GM23338 (cell line): ENCODE measurements at regions not wholly inside any gene's neighbourhood (a gene's known extent, or its start where the extent isn't known, plus 50 kb on each side); places are given as distances from the start of the nearest gene placed in this dataset.

Experiments
- ATAC-seq: fragments of 200-7000 bp; cut with Tn5 transposase; 3 replicates; pipeline ENCODE4 v1.9.1; 2020
- DNase-seq: peaks from one replicate; pipeline ENCODE4 v3.0.0-alpha.2; 2015; ENCODE audit warnings: low spot score
- H2AFZ ChIP-seq: fragments of 200-600 bp; sonication (generic); 2 replicates; pipeline ENCODE4 v1.8.0; 2016; ENCODE audit warnings: antibody characterized with exemption, mild to moderate bottlenecking, moderate library complexity
- H3F3A ChIP-seq: fragments of 200-600 bp; sonication (generic); replicated peaks from 2 replicates; pipeline ENCODE4 v1.8.0; 2017; ENCODE audit warnings: antibody characterized with exemption, mixed run types, low read depth
- H3K27ac ChIP-seq: fragments of 200-600 bp; sonication (generic); 2 replicates; pipeline ENCODE4 v1.6.1; 2016; ENCODE audit warnings: low read depth
- H3K27me3 ChIP-seq: fragments of 200-600 bp; sonication (generic); 2 replicates; pipeline ENCODE4 v1.8.0; 2016; ENCODE audit warnings: mild to moderate bottlenecking, mixed run types, moderate library complexity; ENCODE audit not compliant: insufficient read depth
- H3K36me3 ChIP-seq: fragments of 200-600 bp; sonication (generic); 2 replicates; pipeline ENCODE4 v1.8.0; 2016; ENCODE audit warnings: mild to moderate bottlenecking; ENCODE audit not compliant: insufficient read depth
- H3K4me1 ChIP-seq: fragments of 200-600 bp; sonication (generic); 2 replicates; pipeline ENCODE4 v1.8.0; 2016; ENCODE audit warnings: mild to moderate bottlenecking, moderate library complexity; ENCODE audit not compliant: insufficient read depth
- H3K4me2 ChIP-seq: fragments of 200-600 bp; sonication (generic); 2 replicates; pipeline ENCODE4 v1.7.1; 2017; ENCODE audit warnings: mixed run types
- H3K4me3 ChIP-seq: fragments of 200-600 bp; sonication (generic); 2 replicates; pipeline ENCODE4 v1.6.1; 2016; ENCODE audit warnings: mixed run types
- H3K79me2 ChIP-seq: fragments of 200-600 bp; sonication (generic); replicated peaks from 2 replicates; pipeline ENCODE4 v1.8.0; 2017; ENCODE audit warnings: mild to moderate bottlenecking; ENCODE audit not compliant: insufficient read depth
- H3K9me2 ChIP-seq: fragments of 200-600 bp; sonication (generic); 2 replicates; pipeline ENCODE4 v1.8.0; 2017; ENCODE audit not compliant: insufficient read depth
- H4K20me1 ChIP-seq: fragments of 200-600 bp; sonication (generic); replicated peaks from 2 replicates; pipeline ENCODE4 v1.8.0; 2017; ENCODE audit warnings: mild to moderate bottlenecking; ENCODE audit not compliant: insufficient read depth
- H3K27ac Mint-ChIP-seq: 2 replicates; pipeline ENCODE4 v1.8.0; 2020; ENCODE audit warnings: inconsistent platforms, mild to moderate bottlenecking, moderate library complexity, mixed read lengths
- H3K27me3 Mint-ChIP-seq: 3 replicates; pipeline ENCODE4 v1.8.0; 2022; ENCODE audit warnings: low read depth, mild to moderate bottlenecking, moderate library complexity, mixed read lengths, inconsistent platforms; ENCODE audit not compliant: insufficient read depth, poor library complexity
- H3K36me3 Mint-ChIP-seq: 3 replicates; pipeline ENCODE4 v1.8.0; 2021; ENCODE audit warnings: low read depth, mild to moderate bottlenecking, inconsistent platforms, moderate library complexity, mixed read lengths
- H3K4me1 Mint-ChIP-seq: 3 replicates; pipeline ENCODE4 v1.8.0; 2020; ENCODE audit warnings: mild to moderate bottlenecking, inconsistent platforms, mixed read lengths
- H3K4me3 Mint-ChIP-seq: 3 replicates; pipeline ENCODE4 v1.8.0; 2021; ENCODE audit warnings: moderate library complexity, mild to moderate bottlenecking, inconsistent platforms, mixed read lengths
- H3K9me3 Mint-ChIP-seq: 3 replicates; pipeline ENCODE4 v1.8.0; 2020; ENCODE audit warnings: moderate library complexity, mild to moderate bottlenecking, inconsistent platforms, mixed read lengths
- CREB1 ChIP-seq: fragments of 250-450 bp; sonication (Bioruptor Pico); IDR thresholded peaks from 2 replicates; pipeline ENCODE4 v1.5.0; 2020; ENCODE audit warnings: low read depth, mild to moderate bottlenecking, moderate library complexity
- ETS1 ChIP-seq: IDR thresholded peaks from 2 replicates; pipeline ENCODE4 v1.6.1; 2016; ENCODE audit warnings: antibody characterized with exemption
- EZH2 ChIP-seq: fragments of 200-600 bp; sonication (generic); IDR thresholded peaks from one replicate; pipeline ENCODE4 v1.8.0; 2017; ENCODE audit warnings: antibody characterized with exemption, mild to moderate bottlenecking, low read depth; ENCODE audit not compliant: unreplicated experiment
- EZH2phosphoT487 ChIP-seq: fragments of 200-600 bp; sonication (generic); IDR thresholded peaks from one replicate; pipeline ENCODE4 v1.8.1; 2018; ENCODE audit warnings: antibody characterized with exemption; ENCODE audit not compliant: unreplicated experiment
- JUNB ChIP-seq: IDR thresholded peaks from one replicate; pipeline ENCODE4 v1.6.1; 2016; ENCODE audit warnings: antibody characterized with exemption; ENCODE audit not compliant: unreplicated experiment
- NANOG ChIP-seq: IDR thresholded peaks from 2 replicates; pipeline ENCODE4 v1.6.1; 2016; ENCODE audit warnings: antibody characterized with exemption, borderline replicate concordance
- POLR2AphosphoS5 ChIP-seq: IDR thresholded peaks from 2 replicates; pipeline ENCODE4 v1.6.1; 2016; ENCODE audit warnings: antibody characterized with exemption, low read depth
- REST ChIP-seq: IDR thresholded peaks from one replicate; pipeline ENCODE4 v1.6.1; 2018; ENCODE audit warnings: antibody characterized with exemption; ENCODE audit not compliant: unreplicated experiment
- STAT1 ChIP-seq: IDR thresholded peaks from one replicate; pipeline ENCODE4 v1.6.1; 2016; ENCODE audit warnings: antibody characterized with exemption; ENCODE audit not compliant: unreplicated experiment
- ZNF114 ChIP-seq: fragments of 250-450 bp; sonication (Bioruptor Pico); IDR thresholded peaks from 2 replicates; pipeline ENCODE4 v1.5.0; 2020; ENCODE audit warnings: mild to moderate bottlenecking, moderate library complexity
- ZNF331 ChIP-seq: fragments of 250-450 bp; sonication (Bioruptor Pico); IDR thresholded peaks from 2 replicates; pipeline ENCODE4 v1.5.0; 2020; ENCODE audit warnings: low read depth, mild to moderate bottlenecking, moderate library complexity
- TF ChIP-seq, protein P1 (sequence below), 2 experiments: fragments of 200-600 bp in 1 of 2; sonication (generic) in 1 of 2; conservative IDR thresholded peaks; 2 replicates each; pipeline versions ENCODE4 v1.5.1 to v1.6.1; 2016 to 2017; ENCODE audit warnings: antibody characterized with exemption in 2 of 2, low read depth in 2 of 2, mild to moderate bottlenecking in 2 of 2, moderate library complexity in 1 of 2
- TF ChIP-seq, protein P2 (sequence below): fragments of 250-450 bp; sonication (Bioruptor Pico); IDR thresholded peaks from 2 replicates; pipeline ENCODE4 v1.5.0; 2020; ENCODE audit warnings: mild to moderate bottlenecking, moderate library complexity

DNA sequence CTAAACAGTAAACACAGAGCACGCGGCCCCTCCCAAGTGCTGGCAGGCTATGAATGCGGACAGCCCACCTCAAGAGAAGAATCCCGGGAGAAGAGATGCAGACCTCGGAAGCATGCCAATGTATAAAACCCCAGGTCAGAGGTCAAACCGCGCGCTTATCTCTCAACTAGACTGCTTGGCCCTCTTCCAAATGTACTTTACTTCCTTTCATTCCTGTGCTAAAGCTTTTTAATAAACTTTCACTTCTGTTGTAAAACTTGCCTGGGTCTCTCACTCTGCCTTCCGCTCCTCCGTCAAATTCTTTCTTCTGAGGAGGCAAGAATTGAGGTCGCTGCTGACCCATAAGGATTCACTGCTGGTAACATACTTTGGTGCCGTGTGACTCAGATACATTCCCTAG, 216.0 kb downstream of the S1PR1 start:
- Mint-ChIP-seq H3K27ac (no peak overlapping the region), H3K9me3 (no peaks in the 10 kb centered on the region; the same call in 2 of the 3 replicates), H3K4me3 (no peak overlapping the region), H3K4me1 (no peaks in the 10 kb centered on the region), H3K36me3 (no peaks in the 10 kb centered on the region), H3K27me3 (no peaks in the 10 kb centered on the region)
- TF ChIP-seq ZNF331 (no peak), NANOG (no peak), STAT1 (no peak), ETS1 (no peak), CREB1 (CRISPR knock-in tag) (no peak), JUNB (no peak), POLR2AphosphoS5 (no peak), EZH2 (no peak), REST (no peak), EZH2phosphoT487 (no peak), ZNF114 (no peak)
- TF ChIP-seq, protein P1, sequence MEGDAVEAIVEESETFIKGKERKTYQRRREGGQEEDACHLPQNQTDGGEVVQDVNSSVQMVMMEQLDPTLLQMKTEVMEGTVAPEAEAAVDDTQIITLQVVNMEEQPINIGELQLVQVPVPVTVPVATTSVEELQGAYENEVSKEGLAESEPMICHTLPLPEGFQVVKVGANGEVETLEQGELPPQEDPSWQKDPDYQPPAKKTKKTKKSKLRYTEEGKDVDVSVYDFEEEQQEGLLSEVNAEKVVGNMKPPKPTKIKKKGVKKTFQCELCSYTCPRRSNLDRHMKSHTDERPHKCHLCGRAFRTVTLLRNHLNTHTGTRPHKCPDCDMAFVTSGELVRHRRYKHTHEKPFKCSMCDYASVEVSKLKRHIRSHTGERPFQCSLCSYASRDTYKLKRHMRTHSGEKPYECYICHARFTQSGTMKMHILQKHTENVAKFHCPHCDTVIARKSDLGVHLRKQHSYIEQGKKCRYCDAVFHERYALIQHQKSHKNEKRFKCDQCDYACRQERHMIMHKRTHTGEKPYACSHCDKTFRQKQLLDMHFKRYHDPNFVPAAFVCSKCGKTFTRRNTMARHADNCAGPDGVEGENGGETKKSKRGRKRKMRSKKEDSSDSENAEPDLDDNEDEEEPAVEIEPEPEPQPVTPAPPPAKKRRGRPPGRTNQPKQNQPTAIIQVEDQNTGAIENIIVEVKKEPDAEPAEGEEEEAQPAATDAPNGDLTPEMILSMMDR (conservative IDR thresholded peaks at IDR 0.05; ENCODE audit: low read depth in 2 of 2), result no peak
- TF ChIP-seq, protein P2, sequence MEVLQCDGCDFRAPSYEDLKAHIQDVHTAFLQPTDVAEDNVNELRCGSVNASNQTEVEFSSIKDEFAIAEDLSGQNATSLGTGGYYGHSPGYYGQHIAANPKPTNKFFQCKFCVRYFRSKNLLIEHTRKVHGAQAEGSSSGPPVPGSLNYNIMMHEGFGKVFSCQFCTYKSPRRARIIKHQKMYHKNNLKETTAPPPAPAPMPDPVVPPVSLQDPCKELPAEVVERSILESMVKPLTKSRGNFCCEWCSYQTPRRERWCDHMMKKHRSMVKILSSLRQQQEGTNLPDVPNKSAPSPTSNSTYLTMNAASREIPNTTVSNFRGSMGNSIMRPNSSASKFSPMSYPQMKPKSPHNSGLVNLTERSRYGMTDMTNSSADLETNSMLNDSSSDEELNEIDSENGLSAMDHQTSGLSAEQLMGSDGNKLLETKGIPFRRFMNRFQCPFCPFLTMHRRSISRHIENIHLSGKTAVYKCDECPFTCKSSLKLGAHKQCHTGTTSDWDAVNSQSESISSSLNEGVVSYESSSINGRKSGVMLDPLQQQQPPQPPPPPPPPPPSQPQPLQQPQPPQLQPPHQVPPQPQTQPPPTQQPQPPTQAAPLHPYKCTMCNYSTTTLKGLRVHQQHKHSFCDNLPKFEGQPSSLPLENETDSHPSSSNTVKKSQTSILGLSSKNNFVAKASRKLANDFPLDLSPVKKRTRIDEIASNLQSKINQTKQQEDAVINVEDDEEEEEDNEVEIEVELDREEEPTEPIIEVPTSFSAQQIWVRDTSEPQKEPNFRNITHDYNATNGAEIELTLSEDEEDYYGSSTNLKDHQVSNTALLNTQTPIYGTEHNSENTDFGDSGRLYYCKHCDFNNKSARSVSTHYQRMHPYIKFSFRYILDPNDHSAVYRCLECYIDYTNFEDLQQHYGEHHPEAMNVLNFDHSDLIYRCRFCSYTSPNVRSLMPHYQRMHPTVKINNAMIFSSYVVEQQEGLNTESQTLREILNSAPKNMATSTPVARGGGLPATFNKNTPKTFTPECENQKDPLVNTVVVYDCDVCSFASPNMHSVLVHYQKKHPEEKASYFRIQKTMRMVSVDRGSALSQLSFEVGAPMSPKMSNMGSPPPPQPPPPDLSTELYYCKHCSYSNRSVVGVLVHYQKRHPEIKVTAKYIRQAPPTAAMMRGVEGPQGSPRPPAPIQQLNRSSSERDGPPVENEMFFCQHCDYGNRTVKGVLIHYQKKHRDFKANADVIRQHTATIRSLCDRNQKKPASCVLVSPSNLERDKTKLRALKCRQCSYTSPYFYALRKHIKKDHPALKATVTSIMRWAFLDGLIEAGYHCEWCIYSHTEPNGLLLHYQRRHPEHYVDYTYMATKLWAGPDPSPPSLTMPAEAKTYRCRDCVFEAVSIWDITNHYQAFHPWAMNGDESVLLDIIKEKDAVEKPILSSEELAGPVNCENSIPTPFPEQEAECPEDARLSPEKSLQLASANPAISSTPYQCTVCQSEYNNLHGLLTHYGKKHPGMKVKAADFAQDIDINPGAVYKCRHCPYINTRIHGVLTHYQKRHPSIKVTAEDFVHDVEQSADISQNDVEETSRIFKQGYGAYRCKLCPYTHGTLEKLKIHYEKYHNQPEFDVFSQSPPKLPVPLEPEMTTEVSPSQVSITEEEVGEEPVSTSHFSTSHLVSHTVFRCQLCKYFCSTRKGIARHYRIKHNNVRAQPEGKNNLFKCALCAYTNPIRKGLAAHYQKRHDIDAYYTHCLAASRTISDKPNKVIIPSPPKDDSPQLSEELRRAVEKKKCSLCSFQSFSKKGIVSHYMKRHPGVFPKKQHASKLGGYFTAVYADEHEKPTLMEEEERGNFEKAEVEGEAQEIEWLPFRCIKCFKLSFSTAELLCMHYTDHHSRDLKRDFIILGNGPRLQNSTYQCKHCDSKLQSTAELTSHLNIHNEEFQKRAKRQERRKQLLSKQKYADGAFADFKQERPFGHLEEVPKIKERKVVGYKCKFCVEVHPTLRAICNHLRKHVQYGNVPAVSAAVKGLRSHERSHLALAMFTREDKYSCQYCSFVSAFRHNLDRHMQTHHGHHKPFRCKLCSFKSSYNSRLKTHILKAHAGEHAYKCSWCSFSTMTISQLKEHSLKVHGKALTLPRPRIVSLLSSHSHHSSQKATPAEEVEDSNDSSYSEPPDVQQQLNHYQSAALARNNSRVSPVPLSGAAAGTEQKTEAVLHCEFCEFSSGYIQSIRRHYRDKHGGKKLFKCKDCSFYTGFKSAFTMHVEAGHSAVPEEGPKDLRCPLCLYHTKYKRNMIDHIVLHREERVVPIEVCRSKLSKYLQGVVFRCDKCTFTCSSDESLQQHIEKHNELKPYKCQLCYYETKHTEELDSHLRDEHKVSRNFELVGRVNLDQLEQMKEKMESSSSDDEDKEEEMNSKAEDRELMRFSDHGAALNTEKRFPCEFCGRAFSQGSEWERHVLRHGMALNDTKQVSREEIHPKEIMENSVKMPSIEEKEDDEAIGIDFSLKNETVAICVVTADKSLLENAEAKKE (CRISPR knock-in tag), result no peak
- no peaks in the 10 kb centered on the region for H3K4me1 ChIP-seq
- no peaks in the 10 kb centered on the region for H3K36me3 ChIP-seq
- no peaks in the 10 kb centered on the region for H3K27me3 ChIP-seq
- H3K79me2 ChIP-seq, result no peaks in the 10 kb centered on the region
- H3K9me2 ChIP-seq, result peaks cover 3% of the 10 kb centered on the region; the same call in 1 of the 2 replicates
- no peaks in the 10 kb centered on the region for H4K20me1 ChIP-seq
- no peaks in the 10 kb centered on the region for H3F3A ChIP-seq
- no peak overlapping the region for H3K4me2 ChIP-seq
- H3K4me3 ChIP-seq, result no peak overlapping the region
- no peak for DNase-seq
- 0 out of 2 replicates have a peak overlapping the region, but pooled peaks have one; percentile 28 for H2AFZ ChIP-seq
- H3K27ac ChIP-seq, result no peak overlapping the region
- no peak for ATAC-seq
